Heart right ventricle (tissue), 16 donors: ENCODE measurements at regions not wholly inside any gene's neighbourhood (a gene's known extent, or its start where the extent isn't known, plus 50 kb on each side); places are given as distances from the start of the nearest gene placed in this dataset.
"Not testable (repeated sequence)": the region's sequence is repeated elsewhere in the genome, so short reads cannot be mapped to it uniquely, and the experiment has no call there.

Source experiments
- ATAC-seq, 8 donors: fragments of 200-7000 bp; cut with Tn5 transposase; one replicate each; pipeline ENCODE4 v1.9.1; 2020; ENCODE audit warnings: mild to moderate bottlenecking in 8 of 8, moderate library complexity in 8 of 8, moderate number of reproducible peaks in 1 of 8
- DNase-seq, 2 donors: peaks; one replicate each; pipeline ENCODE4 v3.0.0-alpha.2; 2020
- H3K27ac ChIP-seq, 10 donors: fragments of 200-600 bp; sonication (generic) in 2 of 10; one replicate each; pipeline versions ENCODE4 v1.5.0 to v1.8.0; 2020 to 2022; ENCODE audit warnings: mild to moderate bottlenecking in 3 of 10
- H3K27me3 ChIP-seq, 7 donors: fragments of 200-600 bp; one replicate each; pipeline ENCODE4 v1.8.0; 2021 to 2022; ENCODE audit warnings: mild to moderate bottlenecking in 2 of 7
- H3K36me3 ChIP-seq, 9 donors: fragments of 200-600 bp; sonication (generic) in 1 of 9; one replicate each; pipeline versions ENCODE4 v1.5.0 to v1.8.0; 2020 to 2022; ENCODE audit warnings: mild to moderate bottlenecking in 2 of 9
- H3K4me1 ChIP-seq, 9 donors: fragments of 200-600 bp; sonication (generic) in 1 of 9; one replicate each; pipeline versions ENCODE4 v1.5.0 to v1.8.0; 2020 to 2022; ENCODE audit warnings: mild to moderate bottlenecking in 4 of 9
- H3K4me3 ChIP-seq, 10 donors: fragments of 200-600 bp; sonication (generic) in 2 of 10; one replicate each; pipeline versions ENCODE4 v1.5.0 to v1.8.0; 2020 to 2022; ENCODE audit warnings: mild to moderate bottlenecking in 7 of 10, moderate library complexity in 2 of 10
- H3K9me3 ChIP-seq, 11 donors: fragments of 200-600 bp in 10 of 11; sonication (generic) in 2 of 11; one replicate each; pipeline versions ENCODE4 v1.5.0 to v1.8.0; 2013 to 2022; ENCODE audit warnings: mild to moderate bottlenecking in 2 of 11, control low read depth in 1 of 11, moderate library complexity in 1 of 11
- WGBS, 2 donors: extraction: QIAGEN DNeasy Blood & Tissue Kit; methylation state at CpG; one replicate each; pipeline ENCODE4 v1.1.7; 2013; ENCODE audit warnings: inconsistent platforms in 1 of 2; 5-methylcytosine and 5-hydroxymethylcytosine counted together
- intact Hi-C, 10 donors: fragments of 100-400 bp; cut with DNase I; formaldehyde crosslinking; loops; one replicate each; pipeline versions ENCODE4 v1.11.1 to v1.14.2; 2022
- TF ChIP-seq, protein P1 (sequence below), 9 donors: fragments of 200-600 bp; sonication (generic) in 2 of 9; IDR thresholded peaks; one replicate each; pipeline versions ENCODE4 v1.5.0 to v1.8.0; 2021 to 2022; ENCODE audit warnings: antibody characterized with exemption in 9 of 9, mild to moderate bottlenecking in 5 of 9, moderate library complexity in 1 of 9
- donor health status: Arrhythmogenic right ventricular cardiomyopathy.
- donor health status: ischemic (EF 13 %, LVEDD 7.1; RV severe dilation, severe dysfunction).
- donor health status: healthy with polysubstance abuse.
- donor health status: DM: no; HTN: yes; CAD: no.
- donor health status: DM: no; HTN: no; CAD: no.
- donor health status: ischemic (EF 25% LVEDD 6.9; RV normal size, moderate dysfunction).
- donor health status: ischemic (EF 25% LVEDD 5.7; RV mildly dilated, moderate dysfunction).
- donor health status: healthy.
- donor health status: DM: yes; HTN: yes; CAD: no.
- donor health status: Ischemic cardiomyopathy.
- donor health status: ischemic (EF 35%, LVEDD 5.7; RV mildly dilated, moderate dysfunction).
- donor health status: nonischemic (EF 11% LVEDD 7.7; RV severe dilation, severe dysfunction).
- donor health status: DM: yes; HTN: yes; CAD: no.
- donor health status: PGD.
- donor health status: ischemic (EF 29% LVEDD 5.4; RV normal size, mild dysfunction).
- donor health status: nonischemic (EF 23%, LVEDD 6.1; RV moderate dilation, normal function).

GRCh38 chr4:64756016-64756415, 346.8 kb upstream of the TECRL start:
- no peaks in the 10 kb centered on the region for H3K4me1 ChIP-seq
- no peaks in the 10 kb centered on the region for H3K36me3 ChIP-seq
- H3K27ac ChIP-seq: no peak overlapping the region
- peaks cover 0 to 10% (median 0%) of the 10 kb centered on the region in 11 donors for H3K9me3 ChIP-seq
- TF ChIP-seq, protein P1, sequence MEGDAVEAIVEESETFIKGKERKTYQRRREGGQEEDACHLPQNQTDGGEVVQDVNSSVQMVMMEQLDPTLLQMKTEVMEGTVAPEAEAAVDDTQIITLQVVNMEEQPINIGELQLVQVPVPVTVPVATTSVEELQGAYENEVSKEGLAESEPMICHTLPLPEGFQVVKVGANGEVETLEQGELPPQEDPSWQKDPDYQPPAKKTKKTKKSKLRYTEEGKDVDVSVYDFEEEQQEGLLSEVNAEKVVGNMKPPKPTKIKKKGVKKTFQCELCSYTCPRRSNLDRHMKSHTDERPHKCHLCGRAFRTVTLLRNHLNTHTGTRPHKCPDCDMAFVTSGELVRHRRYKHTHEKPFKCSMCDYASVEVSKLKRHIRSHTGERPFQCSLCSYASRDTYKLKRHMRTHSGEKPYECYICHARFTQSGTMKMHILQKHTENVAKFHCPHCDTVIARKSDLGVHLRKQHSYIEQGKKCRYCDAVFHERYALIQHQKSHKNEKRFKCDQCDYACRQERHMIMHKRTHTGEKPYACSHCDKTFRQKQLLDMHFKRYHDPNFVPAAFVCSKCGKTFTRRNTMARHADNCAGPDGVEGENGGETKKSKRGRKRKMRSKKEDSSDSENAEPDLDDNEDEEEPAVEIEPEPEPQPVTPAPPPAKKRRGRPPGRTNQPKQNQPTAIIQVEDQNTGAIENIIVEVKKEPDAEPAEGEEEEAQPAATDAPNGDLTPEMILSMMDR (IDR thresholded peaks at IDR 0.05): no peak
- H3K4me3 ChIP-seq: no peak overlapping the region
- no peak for DNase-seq
- no peak for ATAC-seq
- H3K27me3 ChIP-seq: no peaks in the 10 kb centered on the region
- 17 to 20% methylated on average over 2 of the region's 2 CpGs for WGBS, 2 donors
- intact Hi-C loops: no loop called here

DNA sequence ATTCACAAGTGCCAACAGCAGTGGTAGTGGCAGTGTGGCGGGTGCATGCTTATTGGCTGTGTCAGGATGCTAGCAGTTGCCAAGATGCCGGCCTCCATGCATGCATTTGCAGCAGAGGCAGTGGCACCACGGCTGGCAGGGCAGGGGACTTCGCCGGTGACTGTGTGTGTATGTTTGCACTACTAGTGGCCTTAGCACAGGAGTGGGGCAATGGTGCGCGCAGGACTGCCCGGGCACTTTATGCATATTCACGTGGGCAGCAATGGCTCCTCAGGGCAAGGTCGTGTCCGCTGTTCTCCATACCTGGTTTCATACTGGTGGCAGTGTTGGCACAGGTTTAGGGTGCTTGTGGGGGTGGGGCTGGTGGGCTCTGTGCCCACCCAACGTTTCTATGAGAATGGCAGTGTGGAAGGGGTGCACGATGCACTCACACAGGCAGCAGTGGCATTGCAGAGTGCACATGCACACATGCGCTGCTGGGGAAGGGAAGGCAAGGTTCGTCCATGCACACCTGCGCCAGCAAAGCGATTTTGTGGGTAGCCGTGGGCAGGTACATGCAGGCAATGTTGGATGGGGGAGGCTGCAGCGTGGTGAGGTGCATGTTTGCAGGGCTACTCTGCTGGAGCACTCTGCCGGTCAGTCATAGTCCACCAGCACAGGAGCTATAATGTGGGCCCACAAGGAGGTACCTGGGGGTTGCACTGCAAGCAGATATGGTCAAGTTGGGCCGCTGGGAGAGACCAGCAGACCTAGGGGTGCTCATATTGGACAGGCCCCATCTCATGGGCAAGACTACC, 338.9 kb upstream of the TECRL start:
- H3K4me1 ChIP-seq: no peaks in the 10 kb centered on the region
- TF ChIP-seq, protein P1 (IDR thresholded peaks at IDR 0.05): no peak
- no peaks in the 10 kb centered on the region for H3K36me3 ChIP-seq
- 85 to 88% methylated on average over 21 of the region's 21 CpGs for WGBS, 2 donors
- DNase-seq (no peak), ATAC-seq (no peak)
- peaks cover 0 to 8% (median 0%) of the 10 kb centered on the region in 11 donors for H3K9me3 ChIP-seq
- H3K27ac ChIP-seq: no peak overlapping the region
- H3K27me3 ChIP-seq: no peaks in the 10 kb centered on the region
- H3K4me3 ChIP-seq: no peak overlapping the region
- intact Hi-C loops: no loop called here

DNA sequence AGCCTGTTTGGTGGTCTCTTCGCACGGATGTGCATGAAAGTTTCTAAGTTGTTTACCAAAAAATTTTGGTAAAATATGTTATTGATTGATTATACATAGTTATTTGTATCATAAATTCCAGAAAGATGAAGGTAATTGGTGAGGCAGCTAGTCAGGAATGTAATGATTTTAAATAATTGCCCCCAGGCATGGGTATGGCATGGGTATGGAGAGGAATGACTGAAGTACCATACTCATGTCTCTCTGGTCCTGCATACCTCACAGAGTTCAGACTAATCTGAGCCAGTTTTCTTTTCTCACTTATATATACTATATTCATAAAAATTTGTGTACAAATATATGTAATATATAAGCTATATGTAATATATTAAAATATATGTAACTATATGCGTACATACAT, 329.0 kb upstream of the TECRL start:
- H3K9me3 ChIP-seq: no peaks in the 10 kb centered on the region
- no peaks in the 10 kb centered on the region for H3K27me3 ChIP-seq
- no peak overlapping the region for H3K27ac ChIP-seq
- no peak overlapping the region for H3K4me3 ChIP-seq
- intact Hi-C loops: no loop called here
- no peaks in the 10 kb centered on the region for H3K36me3 ChIP-seq
- WGBS, 2 donors: 85 to 86% methylated on average over 3 of the region's 3 CpGs
- no peaks in the 10 kb centered on the region for H3K4me1 ChIP-seq
- DNase-seq (no peak), ATAC-seq (no peak)
- TF ChIP-seq, protein P1 (IDR thresholded peaks at IDR 0.05): no peak

GRCh38 chr4:64737854-64738138, 328.5 kb upstream of the TECRL start:
- H3K27me3 ChIP-seq, H3K9me3 ChIP-seq, ATAC-seq, H3K27ac ChIP-seq, H3K4me1 ChIP-seq, DNase-seq, H3K36me3 ChIP-seq, intact Hi-C loops, H3K4me3 ChIP-seq: not testable (repeated sequence)
- 44 to 59% methylated on average over 2 of the region's 2 CpGs for WGBS, 2 donors

DNA sequence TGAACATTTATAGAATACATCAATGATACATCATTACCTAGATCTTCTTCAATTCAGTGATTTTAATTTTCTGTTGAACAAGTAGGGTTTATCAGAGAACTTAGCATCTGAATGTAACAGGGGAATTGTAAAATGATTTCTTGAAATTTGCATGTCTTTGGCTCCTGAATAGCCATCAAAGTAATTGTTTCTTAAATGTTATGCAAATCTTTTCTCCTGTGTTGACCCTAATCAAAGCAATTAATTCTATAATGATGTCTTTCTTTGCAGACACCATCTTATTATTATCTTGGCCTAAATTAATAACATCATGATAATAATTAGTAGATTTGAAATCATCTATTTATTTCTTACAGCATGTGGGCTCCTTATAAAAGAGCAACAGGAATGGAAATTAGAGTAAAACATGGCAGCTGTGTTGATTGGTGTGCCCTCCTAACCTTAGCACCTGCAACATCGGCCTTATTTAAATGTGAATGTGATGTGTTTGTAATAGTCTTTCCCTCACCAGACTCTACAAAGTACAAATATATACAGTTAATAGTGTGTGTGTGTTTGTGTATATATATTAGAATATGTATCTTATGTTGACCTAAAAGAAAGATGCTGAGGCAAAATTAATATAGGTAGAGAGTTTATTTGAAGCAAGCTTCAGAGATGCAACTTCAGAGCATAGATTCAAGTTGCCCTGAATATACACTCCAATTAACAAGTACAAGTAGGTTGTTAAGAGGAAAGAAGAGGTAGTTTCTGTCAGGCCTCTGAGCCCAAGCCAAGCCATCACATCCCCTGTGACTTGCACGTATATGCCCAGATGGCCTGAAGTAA, 328.0 kb upstream of the TECRL start:
- 63 to 66% methylated on average over 2 of the region's 2 CpGs for whole genome bisulfite sequencing, 2 donors
- peaks cover 0 to 8% (median 0%) of the 10 kb centered on the region in 11 donors for H3K9me3 ChIP-seq

More for the DNA sequence above, 328.0 kb upstream of the TECRL start:
- Histone ChIP-seq H3K27me3 (no peaks in the 10 kb centered on the region), H3K27ac (no peak overlapping the region), H3K4me3 (no peak overlapping the region), H3K4me1 (no peaks in the 10 kb centered on the region), H3K36me3 (no peaks in the 10 kb centered on the region)
- intact Hi-C loops: no loop called here
- TF ChIP-seq, protein P1 (IDR thresholded peaks at IDR 0.05): no peak
- DNase-seq (no peak), ATAC-seq (no peak)
